Activated B cell treated with CpG ODN at 0.5 μM for 24 hours (primary cell): ENCODE measurements at regions not wholly inside any gene's neighbourhood (a gene's known extent, or its start where the extent isn't known, plus 50 kb on each side); places are given as distances from the start of the nearest gene placed in this dataset.
"Not testable (repeated sequence)": the region's sequence is repeated elsewhere in the genome, so short reads cannot be mapped to it uniquely, and the experiment has no call there.

Source experiments
- ATAC-seq: fragments of 200-7000 bp; cut with Tn5 transposase; one replicate; pipeline ENCODE4 v1.10.0; 2021; ENCODE audit warnings: low read depth, mild to moderate bottlenecking, moderate library complexity
- CTCF ChIA-PET: fragments of 350-600 bp; sonication (Branson Sonifier 250); formaldehyde crosslinking; loops from one replicate; lab custom pipeline; 2021; ENCODE audit warnings: antibody characterized with exemption; lab: Charles Lee
- POLR2A ChIA-PET: fragments of 350-600 bp; sonication (Branson Sonifier 250); formaldehyde crosslinking; loops from one replicate; lab custom pipeline; 2021; ENCODE audit warnings: antibody characterized with exemption; lab: Charles Lee
- DNase-seq: peaks from one replicate; pipeline ENCODE4 v3.0.0; 2022
- H3K27ac Mint-ChIP-seq: one replicate; pipeline ENCODE4 v1.8.0; 2020; ENCODE audit warnings: mixed read lengths
- H3K27me3 Mint-ChIP-seq: one replicate; pipeline ENCODE4 v1.8.0; 2021; ENCODE audit warnings: mixed read lengths
- H3K36me3 Mint-ChIP-seq: one replicate; pipeline ENCODE4 v1.8.0; 2021; ENCODE audit warnings: low read depth, mixed read lengths
- H3K4me1 Mint-ChIP-seq: one replicate; pipeline ENCODE4 v1.8.0; 2021; ENCODE audit warnings: mixed read lengths
- H3K4me3 Mint-ChIP-seq: one replicate; pipeline ENCODE4 v1.8.0; 2020; ENCODE audit warnings: mild to moderate bottlenecking, mixed read lengths
- H3K9me3 Mint-ChIP-seq: one replicate; pipeline ENCODE4 v1.8.0; 2020; ENCODE audit warnings: mixed read lengths
- CTCF ChIP-seq: fragments of 200-600 bp; IDR thresholded peaks from one replicate; pipeline ENCODE4 v1.8.0; 2022; ENCODE audit warnings: antibody characterized with exemption, mild to moderate bottlenecking
- intact Hi-C: fragments of 100-400 bp; cut with micrococcal nuclease; formaldehyde crosslinking; loops from one replicate; pipeline ENCODE4 v1.15.1; 2024

DNA sequence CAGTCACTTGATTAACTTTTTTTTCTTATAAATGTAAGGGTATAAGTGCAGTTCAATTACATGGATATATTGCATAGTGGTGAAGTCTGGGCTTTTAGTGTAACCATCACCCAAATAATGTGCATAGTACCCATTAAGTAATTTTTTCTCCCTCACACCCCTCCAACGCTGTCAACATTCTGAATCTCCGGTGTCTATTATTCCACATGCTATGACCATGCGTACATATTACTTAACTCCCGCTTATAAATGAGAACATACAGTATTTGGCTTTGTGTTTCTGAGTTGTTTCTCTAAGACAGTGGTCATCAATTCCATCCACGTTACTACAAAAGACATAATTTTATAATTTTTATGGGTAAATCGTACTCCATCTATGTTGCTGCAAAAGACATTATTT, 1191.1 kb downstream of the NCAM2 start:
- Mint-ChIP-seq H3K36me3 (no peaks in the 10 kb centered on the region), H3K9me3 (peaks cover 5% of the 10 kb centered on the region), H3K27ac (no peak overlapping the region), H3K4me3 (no peak overlapping the region), H3K4me1 (no peaks in the 10 kb centered on the region), H3K27me3 (no peaks in the 10 kb centered on the region)
- intact Hi-C loops = no loop called here
- ChIA-PET CTCF (no interaction called here), POLR2A (no interaction called here)
- DNase-seq (no peak), ATAC-seq (no peak)
- no peak for TF ChIP-seq CTCF

DNA sequence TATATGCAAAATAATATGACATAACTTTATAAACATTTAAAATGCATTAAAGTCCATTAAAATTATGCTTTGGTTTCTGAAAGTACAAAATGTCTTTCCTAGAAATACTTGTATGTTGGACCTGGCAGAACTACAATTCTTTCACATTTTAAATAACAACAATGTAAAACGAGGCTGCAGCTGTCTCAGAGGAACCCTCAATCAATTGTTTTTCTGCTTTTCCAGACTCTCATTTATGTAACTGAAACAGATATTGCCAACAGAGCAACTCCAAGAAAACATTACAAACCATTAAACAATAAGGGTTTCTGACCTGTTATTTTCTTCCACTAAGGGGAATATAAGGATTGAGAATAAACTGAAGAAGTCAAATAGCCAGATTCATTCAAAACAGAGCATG, 1193.4 kb downstream of the NCAM2 start:
- Mint-ChIP-seq H3K4me1 (no peaks in the 10 kb centered on the region), H3K27me3 (no peaks in the 10 kb centered on the region), H3K36me3 (no peaks in the 10 kb centered on the region), H3K27ac (no peak overlapping the region), H3K9me3 (peaks cover 7% of the 10 kb centered on the region), H3K4me3 (no peak overlapping the region)
- ChIA-PET CTCF (no interaction called here), POLR2A (no interaction called here)
- intact Hi-C loops = no loop called here
- TF ChIP-seq CTCF = no peak
- no peak for ATAC-seq
- DNase-seq = no peak

DNA sequence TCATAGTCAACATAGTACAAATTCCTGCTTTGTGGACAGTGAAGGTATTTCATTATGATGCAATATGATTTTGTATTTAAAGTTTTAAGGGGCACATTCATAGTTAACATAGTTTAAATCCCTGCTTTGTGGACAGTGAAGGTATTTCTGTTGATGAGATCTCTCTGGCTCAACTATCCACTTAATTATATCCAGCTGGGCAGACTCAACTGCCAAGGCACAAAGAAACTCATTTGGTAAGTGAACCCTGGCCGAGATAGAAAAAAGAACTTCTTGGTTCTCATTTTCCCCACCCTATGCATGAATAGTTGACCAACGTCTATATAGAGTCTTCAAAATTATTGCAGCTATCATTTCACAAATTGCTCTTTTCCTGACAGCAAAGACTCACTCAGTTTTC, 1194.6 kb downstream of the NCAM2 start:
- H3K27ac Mint-ChIP-seq = no peak overlapping the region
- ChIA-PET POLR2A (no interaction called here), CTCF (no interaction called here)
- H3K4me1 Mint-ChIP-seq = no peaks in the 10 kb centered on the region
- TF ChIP-seq CTCF = no peak
- intact Hi-C loops = no loop called here
- no peak for DNase-seq
- H3K4me3 Mint-ChIP-seq = no peak overlapping the region
- no peaks in the 10 kb centered on the region for H3K36me3 Mint-ChIP-seq
- no peak for ATAC-seq
- no peaks in the 10 kb centered on the region for H3K27me3 Mint-ChIP-seq
- peaks cover 7% of the 10 kb centered on the region for H3K9me3 Mint-ChIP-seq

DNA sequence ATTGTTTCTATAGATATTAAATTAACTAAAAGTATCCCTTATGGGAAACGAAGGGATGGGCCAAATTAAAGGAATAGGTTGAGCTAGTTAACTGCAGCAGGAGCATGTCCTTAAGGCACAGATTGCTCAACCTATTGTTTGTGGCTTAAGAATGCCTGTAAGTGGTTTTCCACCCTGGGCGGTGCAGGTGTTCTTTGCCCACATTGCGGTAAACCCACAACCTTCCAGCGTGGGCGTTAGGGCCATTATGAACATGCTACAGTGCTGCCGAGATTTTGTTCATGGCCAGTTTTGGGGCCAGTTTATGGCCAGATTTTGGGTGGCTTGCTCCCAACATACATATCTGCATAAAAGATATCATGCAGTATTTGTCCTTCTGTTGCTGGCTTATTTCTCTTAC, 1196.8 kb downstream of the NCAM2 start:
- POLR2A ChIA-PET, CTCF ChIA-PET, H3K4me3 Mint-ChIP-seq, H3K4me1 Mint-ChIP-seq, H3K9me3 Mint-ChIP-seq, DNase-seq, H3K27me3 Mint-ChIP-seq, H3K27ac Mint-ChIP-seq, intact Hi-C loops, ATAC-seq, H3K36me3 Mint-ChIP-seq: not testable (repeated sequence)

GRCh38 chr21:22200378-22201092, 1202.3 kb downstream of the NCAM2 start:
- no peaks in the 10 kb centered on the region for H3K27me3 Mint-ChIP-seq
- ChIA-PET CTCF (no interaction called here), POLR2A (no interaction called here)
- H3K4me1 Mint-ChIP-seq = no peaks in the 10 kb centered on the region
- DNase-seq (no peak), ATAC-seq (no peak)
- H3K27ac Mint-ChIP-seq = no peak overlapping the region
- H3K4me3 Mint-ChIP-seq = no peak overlapping the region
- no peak for TF ChIP-seq CTCF
- no peaks in the 10 kb centered on the region for H3K36me3 Mint-ChIP-seq
- H3K9me3 Mint-ChIP-seq = no peaks in the 10 kb centered on the region
- intact Hi-C loops = no loop called here

DNA sequence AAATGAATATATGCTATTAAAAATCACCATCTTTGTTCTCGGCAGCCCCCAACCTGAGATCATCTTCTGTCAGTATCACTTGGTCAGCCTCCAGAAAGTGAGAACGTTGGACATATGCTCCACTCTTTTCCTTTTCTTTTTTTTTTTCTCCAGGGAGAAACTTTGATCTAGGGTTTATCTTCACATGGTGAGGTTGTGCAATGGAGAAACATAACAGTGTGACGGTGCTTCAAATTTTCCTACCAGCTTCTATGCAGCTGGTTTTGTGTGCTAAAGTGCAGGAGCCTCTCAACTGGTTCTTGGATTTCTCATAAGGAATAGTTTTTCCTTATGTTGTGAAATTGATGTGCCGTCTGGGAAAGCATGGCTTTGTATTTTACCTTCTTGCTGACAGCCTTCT, 1202.9 kb downstream of the NCAM2 start:
- Mint-ChIP-seq H3K4me1 (no peaks in the 10 kb centered on the region), H3K9me3 (no peaks in the 10 kb centered on the region), H3K27me3 (no peaks in the 10 kb centered on the region), H3K4me3 (no peak overlapping the region), H3K36me3 (no peaks in the 10 kb centered on the region), H3K27ac (no peak overlapping the region)
- ATAC-seq = no peak
- intact Hi-C loops = no loop called here
- POLR2A ChIA-PET = no interaction called here
- CTCF ChIA-PET = no interaction called here
- DNase-seq = no peak
- no peak for TF ChIP-seq CTCF
